VCaP (cell line): ENCODE measurements at regions not wholly inside any gene's neighbourhood (a gene's known extent, or its start where the extent isn't known, plus 50 kb on each side); places are given as distances from the start of the nearest gene placed in this dataset.

Experiments used
- H3K27ac ChIP-seq: fragments of 450-650 bp; 2 replicates; pipeline ENCODE4 v1.5.1; 2017
- TF ChIP-seq, protein P1 (sequence below): fragments of 450-650 bp; conservative IDR thresholded peaks from 2 replicates; pipeline ENCODE4 v1.5.1; 2017; ENCODE audit warnings: mild to moderate bottlenecking, moderate library complexity

DNA sequence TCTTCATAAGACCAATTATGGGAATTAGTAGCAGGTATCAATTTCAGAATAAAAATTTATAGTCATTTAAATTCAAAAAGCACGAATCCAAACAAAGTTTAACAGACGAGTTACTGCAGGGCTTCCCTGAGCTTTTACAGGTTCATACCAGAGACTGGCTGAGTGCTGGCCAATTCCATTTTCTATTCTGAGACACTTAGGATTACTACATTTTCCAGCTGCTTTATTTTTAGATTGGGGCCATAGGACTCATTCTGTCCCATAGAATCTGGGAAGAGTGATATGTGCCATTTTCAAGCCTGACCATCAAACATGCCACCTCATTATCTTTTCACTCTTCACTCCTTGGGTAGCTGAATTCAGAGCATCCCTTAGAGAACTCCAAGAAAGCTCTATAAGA is 410.7 kb downstream of the DNAH5 start:
- no peak overlapping the region for H3K27ac ChIP-seq
- TF ChIP-seq, protein P1, sequence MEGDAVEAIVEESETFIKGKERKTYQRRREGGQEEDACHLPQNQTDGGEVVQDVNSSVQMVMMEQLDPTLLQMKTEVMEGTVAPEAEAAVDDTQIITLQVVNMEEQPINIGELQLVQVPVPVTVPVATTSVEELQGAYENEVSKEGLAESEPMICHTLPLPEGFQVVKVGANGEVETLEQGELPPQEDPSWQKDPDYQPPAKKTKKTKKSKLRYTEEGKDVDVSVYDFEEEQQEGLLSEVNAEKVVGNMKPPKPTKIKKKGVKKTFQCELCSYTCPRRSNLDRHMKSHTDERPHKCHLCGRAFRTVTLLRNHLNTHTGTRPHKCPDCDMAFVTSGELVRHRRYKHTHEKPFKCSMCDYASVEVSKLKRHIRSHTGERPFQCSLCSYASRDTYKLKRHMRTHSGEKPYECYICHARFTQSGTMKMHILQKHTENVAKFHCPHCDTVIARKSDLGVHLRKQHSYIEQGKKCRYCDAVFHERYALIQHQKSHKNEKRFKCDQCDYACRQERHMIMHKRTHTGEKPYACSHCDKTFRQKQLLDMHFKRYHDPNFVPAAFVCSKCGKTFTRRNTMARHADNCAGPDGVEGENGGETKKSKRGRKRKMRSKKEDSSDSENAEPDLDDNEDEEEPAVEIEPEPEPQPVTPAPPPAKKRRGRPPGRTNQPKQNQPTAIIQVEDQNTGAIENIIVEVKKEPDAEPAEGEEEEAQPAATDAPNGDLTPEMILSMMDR, result no peak

DNA sequence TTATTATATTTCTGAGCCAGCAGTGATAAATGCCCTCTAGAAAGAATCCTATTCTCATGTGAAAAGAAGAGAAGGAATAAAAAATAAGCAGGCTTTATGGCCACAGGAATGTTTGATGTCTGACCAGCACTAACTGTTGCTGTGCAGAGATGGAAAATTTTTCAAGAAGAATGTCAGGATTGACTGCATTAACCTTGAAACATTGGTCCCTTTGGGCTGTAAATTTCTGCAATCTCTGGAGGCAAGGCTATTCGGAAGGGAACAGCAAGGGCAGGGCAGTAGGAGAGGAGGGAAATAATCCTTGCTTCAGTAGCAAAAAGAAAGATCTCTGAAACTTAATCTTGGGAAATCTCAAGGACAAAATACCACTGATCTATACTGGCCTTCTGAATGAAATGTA is 415.2 kb downstream of the DNAH5 start:
- no peak overlapping the region for H3K27ac ChIP-seq
- TF ChIP-seq, protein P1, result no peak

DNA sequence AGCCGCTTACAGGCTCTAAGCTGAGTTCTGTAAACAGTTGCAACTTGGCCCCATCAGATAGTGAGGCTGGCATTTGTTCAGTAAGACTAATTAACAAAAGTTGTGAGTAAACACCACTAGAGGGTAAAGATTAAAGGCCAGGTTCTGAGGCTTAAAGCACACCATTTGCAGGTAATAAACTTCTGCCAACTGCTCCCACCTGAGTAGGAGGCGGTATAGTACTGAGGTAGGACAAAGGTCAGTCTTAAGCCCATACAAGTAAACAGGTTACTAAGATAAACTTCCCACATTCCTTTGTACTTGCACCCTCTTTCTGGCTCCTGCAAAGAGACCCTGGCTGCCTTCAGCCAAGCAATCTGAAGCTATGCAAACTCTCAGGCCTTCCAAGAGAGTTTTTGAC is 419.6 kb downstream of the DNAH5 start:
- no peak overlapping the region for H3K27ac ChIP-seq
- TF ChIP-seq, protein P1, result no peak

- TF ChIP-seq, protein P1, result no peak
- H3K27ac ChIP-seq, result no peak overlapping the region
Measured at GRCh38 chr5:13519131-13519530, 425.4 kb downstream of the DNAH5 start.

GRCh38 chr5:13516195-13516594 is 428.3 kb downstream of the DNAH5 start:
- H3K27ac ChIP-seq, result no peak overlapping the region
- TF ChIP-seq, protein P1, result no peak

DNA sequence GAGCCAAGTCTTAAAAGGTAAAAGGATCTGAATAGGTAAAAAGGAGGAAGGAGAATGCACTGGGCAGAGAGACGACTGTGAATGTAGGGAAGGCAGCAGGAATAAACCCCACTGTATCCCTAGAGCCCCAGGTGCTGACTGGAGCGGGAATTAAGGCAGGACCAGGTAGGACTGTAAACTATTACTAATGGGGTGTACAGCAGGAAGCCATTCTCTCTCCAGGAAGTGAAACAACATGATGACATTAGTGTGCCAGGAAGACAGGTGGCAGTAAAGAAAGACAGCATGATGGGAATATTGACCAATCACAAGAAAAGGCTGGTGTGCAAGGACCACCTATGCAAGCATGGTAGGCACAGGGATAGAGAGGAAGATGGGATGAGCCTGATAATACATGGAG is 433.0 kb downstream of the DNAH5 start:
- H3K27ac ChIP-seq, result no peak overlapping the region
- TF ChIP-seq, protein P1, result no peak

DNA sequence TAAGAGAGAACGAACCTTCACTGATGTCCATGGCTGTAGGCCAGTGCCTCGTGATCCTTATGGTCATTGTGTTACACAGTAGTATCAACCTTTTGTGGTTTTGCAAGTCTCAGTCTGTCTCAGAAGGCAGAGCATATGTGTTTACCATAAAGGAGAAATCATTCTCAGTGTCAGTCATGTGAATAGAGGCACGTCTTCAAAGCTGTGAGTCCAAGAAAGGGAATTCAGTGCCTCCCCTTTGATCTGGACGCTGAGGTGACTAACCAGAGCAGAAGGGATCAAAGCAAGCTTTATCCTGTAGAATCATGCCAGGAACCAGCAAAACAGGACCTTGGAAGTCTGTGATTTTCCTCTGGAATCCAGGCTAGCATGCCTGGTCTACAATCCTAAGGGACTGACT is 433.9 kb downstream of the DNAH5 start:
- H3K27ac ChIP-seq, result no peak overlapping the region
- TF ChIP-seq, protein P1, result no peak

- TF ChIP-seq, protein P1, result no peak
- H3K27ac ChIP-seq, result no peak overlapping the region
Measured at GRCh38 chr5:13508559-13508958, 435.9 kb downstream of the DNAH5 start.
